Ishikawa (cell line): ENCODE measurements at regions not wholly inside any gene's neighbourhood (a gene's known extent, or its start where the extent isn't known, plus 50 kb on each side); places are given as distances from the start of the nearest gene placed in this dataset.

Source experiments
- CEBPB ChIP-seq: IDR thresholded peaks from 2 replicates; pipeline ENCODE4 v1.6.1; 2012
- EGR1 ChIP-seq: IDR thresholded peaks from 2 replicates; pipeline ENCODE4 v1.6.1; 2012
- NFIC ChIP-seq: IDR thresholded peaks from 2 replicates; pipeline ENCODE4 v1.6.1; 2012
- RAD21 ChIP-seq: IDR thresholded peaks from 2 replicates; pipeline ENCODE4 v1.6.1; 2012; ENCODE audit warnings: low read depth
- TAF1 ChIP-seq: IDR thresholded peaks from 2 replicates; pipeline ENCODE4 v1.6.1; 2012; ENCODE audit warnings: low read depth, mild to moderate bottlenecking
- TEAD4 ChIP-seq: IDR thresholded peaks from 2 replicates; pipeline ENCODE4 v1.6.1; 2012
- YY1 ChIP-seq: IDR thresholded peaks from 2 replicates; pipeline ENCODE4 v1.6.1; 2012; ENCODE audit warnings: low read depth

- TF ChIP-seq CEBPB (no peak), RAD21 (no peak), EGR1 (no peak), YY1 (no peak), NFIC (no peak), TAF1 (no peak), TEAD4 (no peak)
Observed at GRCh38 chr11:24406980-24407379, 89.9 kb upstream of the LUZP2 start.
